Uterus (tissue), 2 donors: ENCODE measurements at regions not wholly inside any gene's neighbourhood (a gene's known extent, or its start where the extent isn't known, plus 50 kb on each side); places are given as distances from the start of the nearest gene placed in this dataset.

Source experiments
- POLR2A ChIP-seq, 2 donors: fragments of 450-650 bp; IDR thresholded peaks; one replicate each; pipeline ENCODE4 v1.6.1; 2016; ENCODE audit warnings: antibody characterized with exemption in 2 of 2, mild to moderate bottlenecking in 1 of 2, moderate library complexity in 1 of 2
- TF ChIP-seq, protein P1 (sequence below), 4 experiments: fragments of 200-600 bp in 2 of 4; fragments of 450-650 bp in 2 of 4; sonication (generic) in 2 of 4; IDR thresholded peaks; one replicate each; pipeline ENCODE4 v1.5.1; 2016 to 2019; ENCODE audit warnings: antibody characterized with exemption in 4 of 4, mild to moderate bottlenecking in 2 of 4, moderate library complexity in 1 of 4

DNA sequence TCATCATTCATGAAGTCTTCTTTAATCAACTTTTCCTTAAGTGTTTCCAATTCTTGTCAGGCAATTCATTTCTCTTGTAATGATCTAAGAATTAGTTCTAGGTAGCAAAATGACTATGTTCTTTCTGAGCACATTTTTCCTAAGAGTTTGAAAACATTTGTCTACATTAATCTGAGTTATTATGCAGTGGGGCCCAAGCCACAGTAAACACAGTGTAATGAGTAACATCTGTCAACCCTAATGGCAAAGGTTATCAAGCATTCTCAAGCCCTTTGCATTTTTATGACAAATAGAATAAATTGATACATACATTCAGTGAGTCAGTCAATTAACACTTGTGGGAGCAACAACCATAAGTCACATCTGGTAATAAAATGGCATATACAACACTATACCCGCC is 106.7 kb upstream of the ZC3H12C start:
- TF ChIP-seq, protein P1, sequence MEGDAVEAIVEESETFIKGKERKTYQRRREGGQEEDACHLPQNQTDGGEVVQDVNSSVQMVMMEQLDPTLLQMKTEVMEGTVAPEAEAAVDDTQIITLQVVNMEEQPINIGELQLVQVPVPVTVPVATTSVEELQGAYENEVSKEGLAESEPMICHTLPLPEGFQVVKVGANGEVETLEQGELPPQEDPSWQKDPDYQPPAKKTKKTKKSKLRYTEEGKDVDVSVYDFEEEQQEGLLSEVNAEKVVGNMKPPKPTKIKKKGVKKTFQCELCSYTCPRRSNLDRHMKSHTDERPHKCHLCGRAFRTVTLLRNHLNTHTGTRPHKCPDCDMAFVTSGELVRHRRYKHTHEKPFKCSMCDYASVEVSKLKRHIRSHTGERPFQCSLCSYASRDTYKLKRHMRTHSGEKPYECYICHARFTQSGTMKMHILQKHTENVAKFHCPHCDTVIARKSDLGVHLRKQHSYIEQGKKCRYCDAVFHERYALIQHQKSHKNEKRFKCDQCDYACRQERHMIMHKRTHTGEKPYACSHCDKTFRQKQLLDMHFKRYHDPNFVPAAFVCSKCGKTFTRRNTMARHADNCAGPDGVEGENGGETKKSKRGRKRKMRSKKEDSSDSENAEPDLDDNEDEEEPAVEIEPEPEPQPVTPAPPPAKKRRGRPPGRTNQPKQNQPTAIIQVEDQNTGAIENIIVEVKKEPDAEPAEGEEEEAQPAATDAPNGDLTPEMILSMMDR (IDR thresholded peaks at IDR 0.05) = no peak
- no peak for TF ChIP-seq POLR2A (IDR thresholded peaks at IDR 0.05)
